ENCODE measurements at regions not wholly inside any gene's neighbourhood (a gene's known extent, or its start where the extent isn't known, plus 50 kb on each side); places are given as distances from the start of the nearest gene placed in this dataset.

- FAIRE-seq, result no peak
These were observed 195.5 kb downstream of the ETS1 start for GRCh38 chr11:128391811-128392210.

GRCh38 chr11:128390246-128390645 is 197.1 kb downstream of the ETS1 start:
- DNase-seq (ENCODE audit: insufficient read length) (no peak), FAIRE-seq (no peak)
- TF ChIP-seq POLR2A (IDR thresholded peaks at IDR 0.05; ENCODE audit: low read depth, low read length), result no peak
- no peak for TF ChIP-seq TAF1 (IDR thresholded peaks at IDR 0.05; ENCODE audit: borderline replicate concordance, low read depth, low read length)
- TF ChIP-seq POLR2AphosphoS5 (IDR thresholded peaks at IDR 0.05; ENCODE audit: low read depth, low read length), result no peak

More at GRCh38 chr11:128391811-128392210, 195.5 kb downstream of the ETS1 start:
- TF ChIP-seq POLR2A (IDR thresholded peaks at IDR 0.05; ENCODE audit: low read depth, low read length), result no peak
- no peak for TF ChIP-seq POLR2AphosphoS5 (IDR thresholded peaks at IDR 0.05; ENCODE audit: low read depth, low read length)
- no peak for TF ChIP-seq TAF1 (IDR thresholded peaks at IDR 0.05; ENCODE audit: borderline replicate concordance, low read depth, low read length)
- DNase-seq (ENCODE audit: insufficient read length), result no peak

GRCh38 chr11:128389461-128389976 is 197.8 kb downstream of the ETS1 start:
- TF ChIP-seq POLR2A (IDR thresholded peaks at IDR 0.05; ENCODE audit: low read depth, low read length) (no peak), TAF1 (IDR thresholded peaks at IDR 0.05; ENCODE audit: borderline replicate concordance, low read depth, low read length) (no peak), POLR2AphosphoS5 (IDR thresholded peaks at IDR 0.05; ENCODE audit: low read depth, low read length) (no peak)
- FAIRE-seq (no peak), DNase-seq (ENCODE audit: insufficient read length) (no peak)

GRCh38 chr11:128388206-128388815 is 199.0 kb downstream of the ETS1 start:
- no peak for DNase-seq (ENCODE audit: insufficient read length)
- no peak for FAIRE-seq
- TF ChIP-seq TAF1 (IDR thresholded peaks at IDR 0.05; ENCODE audit: borderline replicate concordance, low read depth, low read length), result no peak
- TF ChIP-seq POLR2A (IDR thresholded peaks at IDR 0.05; ENCODE audit: low read depth, low read length), result no peak
- TF ChIP-seq POLR2AphosphoS5 (IDR thresholded peaks at IDR 0.05; ENCODE audit: low read depth, low read length), result no peak

- DNase-seq (ENCODE audit: insufficient read length), result no peak
- TF ChIP-seq POLR2AphosphoS5 (IDR thresholded peaks at IDR 0.05; ENCODE audit: low read depth, low read length) (no peak), TAF1 (IDR thresholded peaks at IDR 0.05; ENCODE audit: borderline replicate concordance, low read depth, low read length) (no peak), POLR2A (IDR thresholded peaks at IDR 0.05; ENCODE audit: low read depth, low read length) (no peak)
- no peak for FAIRE-seq
These were observed 207.5 kb downstream of the ETS1 start for GRCh38 chr11:128379587-128380580.

- DNase-seq (ENCODE audit: insufficient read length) (no peak), FAIRE-seq (no peak)
- TF ChIP-seq POLR2A (IDR thresholded peaks at IDR 0.05; ENCODE audit: low read depth, low read length), result no peak
- no peak for TF ChIP-seq POLR2AphosphoS5 (IDR thresholded peaks at IDR 0.05; ENCODE audit: low read depth, low read length)
- no peak for TF ChIP-seq TAF1 (IDR thresholded peaks at IDR 0.05; ENCODE audit: borderline replicate concordance, low read depth, low read length)
These were observed 211.4 kb downstream of the ETS1 start for GRCh38 chr11:128375961-128376360.

GRCh38 chr11:128374026-128374425 is 213.3 kb downstream of the ETS1 start:
- no peak for TF ChIP-seq POLR2AphosphoS5 (IDR thresholded peaks at IDR 0.05; ENCODE audit: low read depth, low read length)
- TF ChIP-seq POLR2A (IDR thresholded peaks at IDR 0.05; ENCODE audit: low read depth, low read length), result no peak
- no peak for TF ChIP-seq TAF1 (IDR thresholded peaks at IDR 0.05; ENCODE audit: borderline replicate concordance, low read depth, low read length)
- no peak for FAIRE-seq

GRCh38 chr11:128372977-128373376 is 214.4 kb downstream of the ETS1 start:
- DNase-seq (ENCODE audit: insufficient read length), result no peak
- peak; percentile 21 for FAIRE-seq
- TF ChIP-seq POLR2AphosphoS5 (IDR thresholded peaks at IDR 0.05; ENCODE audit: low read depth, low read length) (no peak), TAF1 (IDR thresholded peaks at IDR 0.05; ENCODE audit: borderline replicate concordance, low read depth, low read length) (no peak), POLR2A (IDR thresholded peaks at IDR 0.05; ENCODE audit: low read depth, low read length) (no peak)

More at GRCh38 chr11:128374026-128374425, 213.3 kb downstream of the ETS1 start:
- DNase-seq (ENCODE audit: insufficient read length), result no peak

GRCh38 chr11:128367573-128367972 is 219.8 kb downstream of the ETS1 start:
- no peak for TF ChIP-seq POLR2AphosphoS5 (IDR thresholded peaks at IDR 0.05; ENCODE audit: low read depth, low read length)
- no peak for TF ChIP-seq TAF1 (IDR thresholded peaks at IDR 0.05; ENCODE audit: borderline replicate concordance, low read depth, low read length)
- TF ChIP-seq POLR2A (IDR thresholded peaks at IDR 0.05; ENCODE audit: low read depth, low read length), result no peak
- DNase-seq (ENCODE audit: insufficient read length) (no peak), FAIRE-seq (peak; percentile 96)

GRCh38 chr11:128365044-128365443 is 222.3 kb downstream of the ETS1 start:
- no peak for TF ChIP-seq TAF1 (IDR thresholded peaks at IDR 0.05; ENCODE audit: borderline replicate concordance, low read depth, low read length)
- no peak for TF ChIP-seq POLR2A (IDR thresholded peaks at IDR 0.05; ENCODE audit: low read depth, low read length)
- no peak for TF ChIP-seq POLR2AphosphoS5 (IDR thresholded peaks at IDR 0.05; ENCODE audit: low read depth, low read length)
- FAIRE-seq (peak; percentile 90), DNase-seq (ENCODE audit: insufficient read length) (no peak)

- DNase-seq (ENCODE audit: insufficient read length), result no peak
- FAIRE-seq, result peak; percentile 9
- no peak for TF ChIP-seq TAF1 (IDR thresholded peaks at IDR 0.05; ENCODE audit: borderline replicate concordance, low read depth, low read length)
- no peak for TF ChIP-seq POLR2AphosphoS5 (IDR thresholded peaks at IDR 0.05; ENCODE audit: low read depth, low read length)
- TF ChIP-seq POLR2A (IDR thresholded peaks at IDR 0.05; ENCODE audit: low read depth, low read length), result no peak
These were observed 225.8 kb downstream of the ETS1 start for GRCh38 chr11:128361451-128362020.
